Gastroesophageal sphincter (tissue), 4 donors: ENCODE measurements at regions not wholly inside any gene's neighbourhood (a gene's known extent, or its start where the extent isn't known, plus 50 kb on each side); places are given as distances from the start of the nearest gene placed in this dataset.

Experiments used
- ATAC-seq: fragments of 150-250 bp; one replicate; pipeline ENCODE4 v1.9.1; 2016; ENCODE audit warnings: mild to moderate bottlenecking, moderate library complexity
- H3K27ac ChIP-seq, 4 donors: fragments of 200-600 bp; sonication (generic) in 3 of 4; 1 replicate in 3 of 4; 2 replicates in 1 of 4; pipeline ENCODE4 v1.5.1; 2016 to 2019
- H3K27me3 ChIP-seq: fragments of 200-600 bp; sonication (generic); one replicate; pipeline ENCODE4 v1.5.1; 2019
- H3K36me3 ChIP-seq, 2 donors: fragments of 200-600 bp; sonication (generic); one replicate each; pipeline ENCODE4 v1.5.1; 2019; ENCODE audit warnings: control low read depth in 1 of 2
- H3K4me1 ChIP-seq, 3 donors: fragments of 200-600 bp; sonication (generic); 1 replicate in 2 of 3; 2 replicates in 1 of 3; pipeline ENCODE4 v1.5.1; 2016 to 2019; ENCODE audit warnings: control low read depth in 2 of 3
- H3K4me3 ChIP-seq, 2 donors: fragments of 200-600 bp; sonication (generic); one replicate each; pipeline ENCODE4 v1.5.1; 2019; ENCODE audit warnings: mild to moderate bottlenecking in 1 of 2, moderate library complexity in 1 of 2
- H3K9me3 ChIP-seq, 3 donors: fragments of 200-600 bp; sonication (generic); one replicate each; pipeline ENCODE4 v1.5.1; 2017 to 2019; ENCODE audit warnings: control low read depth in 2 of 3
- CTCF ChIP-seq, 4 experiments: fragments of 200-600 bp in 2 of 4; fragments of 450-650 bp in 2 of 4; sonication (generic) in 1 of 4; IDR thresholded peaks; one replicate each; pipeline ENCODE4 v1.5.1; 2017 to 2019; ENCODE audit warnings: antibody characterized with exemption in 4 of 4, mild to moderate bottlenecking in 2 of 4, moderate library complexity in 2 of 4
- EP300 ChIP-seq: sonication (generic); formaldehyde crosslinking; IDR thresholded peaks from one replicate; pipeline ENCODE4 v1.6.1; 2017; ENCODE audit warnings: antibody characterized with exemption, mild to moderate bottlenecking
- POLR2A ChIP-seq, 2 donors: fragments of 450-650 bp; IDR thresholded peaks; one replicate each; pipeline ENCODE4 v1.6.1; 2017; ENCODE audit warnings: antibody characterized with exemption in 2 of 2, mild to moderate bottlenecking in 2 of 2, moderate library complexity in 1 of 2
- POLR2AphosphoS5 ChIP-seq: sonication (generic); formaldehyde crosslinking; IDR thresholded peaks from one replicate; pipeline ENCODE4 v1.6.1; 2017; ENCODE audit warnings: antibody characterized with exemption
- WGBS, 2 donors: methylation state at CpG; one replicate each; pipeline ENCODE4 v1.1.5; 2018; ENCODE audit warnings: low coverage in 1 of 2; 5-methylcytosine and 5-hydroxymethylcytosine counted together

DNA sequence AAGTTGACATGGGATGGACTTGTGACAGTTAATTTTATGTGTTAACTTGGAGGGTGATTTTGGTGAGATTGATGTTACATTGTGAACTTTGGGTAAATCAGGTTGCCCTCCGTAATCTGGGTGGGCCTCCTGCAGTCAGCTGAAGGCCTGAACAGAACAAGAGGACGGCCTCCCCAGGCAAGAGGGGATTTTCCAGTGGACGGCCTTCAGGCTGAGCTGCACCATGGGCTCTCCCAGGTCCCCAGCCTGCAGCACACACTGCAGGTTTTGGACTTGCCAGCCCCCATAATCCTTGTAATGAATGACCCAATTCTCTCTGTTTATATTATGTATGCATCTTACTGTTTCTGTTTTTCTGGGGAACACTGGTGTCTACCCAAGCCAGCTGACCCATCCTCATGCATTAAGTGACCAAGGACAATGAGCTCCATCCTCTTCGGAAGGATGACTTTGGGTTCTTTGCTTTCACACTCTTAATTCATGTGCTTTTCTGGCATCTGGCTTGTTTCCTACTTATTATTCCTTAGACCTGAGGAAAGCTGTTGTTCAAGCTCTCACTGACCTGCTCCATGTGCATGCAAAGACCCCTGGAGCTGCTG, 64.2 kb downstream of the DACT2 start:
- Histone ChIP-seq H3K27me3 (peaks cover 9% of the 10 kb centered on the region), H3K4me3 (no peak overlapping the region), H3K9me3 (peaks cover 0 to 18% (median 0%) of the 10 kb centered on the region in 3 donors), H3K4me1 (no peaks in the 10 kb centered on the region), H3K27ac (no peak overlapping the region), H3K36me3 (no peaks in the 10 kb centered on the region)
- no peak for TF ChIP-seq EP300
- TF ChIP-seq CTCF (IDR thresholded peaks at IDR 0.05): no peak
- no peak for TF ChIP-seq POLR2AphosphoS5
- WGBS, 2 donors: 90 to 100% methylated on average over 2 to 4 of the region's 4 CpGs
- no peak for ATAC-seq

DNA sequence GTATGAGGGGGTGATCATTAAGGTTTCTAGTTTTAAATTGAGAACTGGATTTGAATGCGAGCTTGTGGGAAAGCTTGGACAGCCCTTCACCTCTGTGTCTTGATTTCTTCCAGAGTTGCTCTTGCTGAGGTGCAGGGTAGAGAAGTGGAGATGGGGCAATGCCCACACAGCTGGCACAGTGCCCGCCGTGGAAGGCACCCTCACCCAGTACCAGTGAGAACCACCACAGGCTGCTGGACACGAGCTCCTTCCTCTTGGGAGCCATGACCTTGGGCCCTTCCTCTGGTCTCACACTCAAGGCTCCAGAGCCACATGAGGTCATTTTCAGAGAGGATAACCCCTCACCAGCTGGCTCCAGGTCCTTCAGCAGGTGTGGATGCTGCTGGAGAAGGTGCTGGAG, 67.3 kb downstream of the DACT2 start:
- peaks cover 0 to 18% (median 0%) of the 10 kb centered on the region in 3 donors for H3K9me3 ChIP-seq
- no peaks in the 10 kb centered on the region for H3K27me3 ChIP-seq
- TF ChIP-seq EP300 (no peak), POLR2AphosphoS5 (no peak), POLR2A (IDR thresholded peaks at IDR 0.05) (no peak), CTCF (IDR thresholded peaks at IDR 0.05) (no peak)
- H3K36me3 ChIP-seq: no peaks in the 10 kb centered on the region
- 100% methylated on average over 1 to 4 of the region's 4 CpGs for WGBS, 2 donors
- H3K4me3 ChIP-seq: no peak overlapping the region
- ATAC-seq: no peak
- H3K4me1 ChIP-seq: peaks cover 0 to 7% (median 0%) of the 10 kb centered on the region in 3 donors
- no peak overlapping the region for H3K27ac ChIP-seq

DNA sequence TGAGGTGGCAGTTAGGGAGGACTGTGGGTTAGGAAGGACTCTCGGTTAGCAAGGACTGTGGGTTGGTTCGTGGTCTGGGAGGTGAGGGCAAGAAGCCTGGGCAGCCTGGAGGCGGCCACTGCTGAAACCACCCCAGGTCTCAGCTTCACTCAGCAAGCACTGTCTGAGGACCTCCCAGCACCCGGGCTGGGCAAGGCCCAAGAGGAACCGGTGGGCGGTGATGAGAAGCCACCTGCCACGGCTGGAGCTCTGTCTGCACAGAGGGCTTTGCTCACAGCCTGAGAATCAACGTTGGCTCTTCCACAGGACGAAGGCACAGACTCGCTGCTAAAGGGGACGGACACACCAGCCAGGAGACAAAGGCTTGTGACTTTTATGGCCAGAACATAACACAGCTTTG, 69.3 kb downstream of the DACT2 start:
- WGBS, 2 donors: 96% methylated on average over 4 of the region's 11 CpGs; no CpG with 5 or more reads in 1 of the 2 donors
- Histone ChIP-seq H3K27ac (no peak overlapping the region), H3K4me1 (peaks cover 0 to 12% (median 0%) of the 10 kb centered on the region in 3 donors), H3K27me3 (no peaks in the 10 kb centered on the region), H3K9me3 (peaks cover 0 to 7% (median 0%) of the 10 kb centered on the region in 3 donors), H3K4me3 (no peak overlapping the region), H3K36me3 (no peaks in the 10 kb centered on the region)
- TF ChIP-seq POLR2AphosphoS5 (no peak), CTCF (IDR thresholded peaks at IDR 0.05) (no peak)
- ATAC-seq: no peak

GRCh38 chr6:168249746-168250145, 69.8 kb downstream of the DACT2 start:
- Histone ChIP-seq H3K4me1 (peaks cover 0 to 12% (median 0%) of the 10 kb centered on the region in 3 donors), H3K4me3 (no peak overlapping the region), H3K27me3 (no peaks in the 10 kb centered on the region), H3K9me3 (peaks cover 0 to 2% (median 0%) of the 10 kb centered on the region in 3 donors), H3K36me3 (no peaks in the 10 kb centered on the region), H3K27ac (no peak overlapping the region)
- no CpG with 5 or more reads among the region's 13 CpGs for WGBS, 2 donors
- no peak for ATAC-seq
- TF ChIP-seq CTCF (IDR thresholded peaks at IDR 0.05): no peak

GRCh38 chr6:168248148-168248620, 71.4 kb downstream of the DACT2 start:
- 84 to 98% methylated on average over 5 of the region's 9 CpGs for WGBS, 2 donors
- no peak overlapping the region for H3K27ac ChIP-seq
- no peaks in the 10 kb centered on the region for H3K27me3 ChIP-seq

More at GRCh38 chr6:168248148-168248620, 71.4 kb downstream of the DACT2 start:
- Histone ChIP-seq H3K4me1 (peaks cover 0 to 12% (median 0%) of the 10 kb centered on the region in 3 donors), H3K9me3 (no peaks in the 10 kb centered on the region), H3K36me3 (no peaks in the 10 kb centered on the region), H3K4me3 (no peak overlapping the region)
- TF ChIP-seq POLR2A (IDR thresholded peaks at IDR 0.05) (no peak), POLR2AphosphoS5 (no peak), CTCF (IDR thresholded peaks at IDR 0.05) (no peak)
- ATAC-seq: no peak
